Neural progenitor cell (in vitro differentiated cells): ENCODE measurements at regions not wholly inside any gene's neighbourhood (a gene's known extent, or its start where the extent isn't known, plus 50 kb on each side); places are given as distances from the start of the nearest gene placed in this dataset.

ENCODE experiments used
- DNase-seq: peaks from one replicate; pipeline ENCODE4 v3.0.0-alpha.2; 2016; ENCODE audit warnings: low spot score
- H2AFZ ChIP-seq: fragments of 200-600 bp; sonication (generic); replicated peaks from 2 replicates; pipeline ENCODE4 v1.6.1; 2016; ENCODE audit warnings: antibody characterized with exemption
- H3F3A ChIP-seq: fragments of 200-600 bp; sonication (generic); 2 replicates; pipeline ENCODE4 v1.6.1; 2016; ENCODE audit warnings: antibody characterized with exemption, low read depth
- H3K27ac ChIP-seq: fragments of 200-600 bp; sonication (generic); 2 replicates; pipeline ENCODE4 v1.5.1; 2016; ENCODE audit warnings: mild to moderate bottlenecking
- H3K27me3 ChIP-seq: fragments of 200-600 bp; sonication (generic); 2 replicates; pipeline ENCODE4 v1.6.1; 2016; ENCODE audit warnings: mild to moderate bottlenecking, moderate library complexity
- H3K36me3 ChIP-seq: fragments of 200-600 bp; sonication (generic); 2 replicates; pipeline ENCODE4 v1.5.1; 2016
- H3K4me1 ChIP-seq: fragments of 200-600 bp; sonication (generic); 2 replicates; pipeline ENCODE4 v1.6.1; 2016; ENCODE audit warnings: mixed run types
- H3K4me2 ChIP-seq: fragments of 200-600 bp; sonication (generic); 2 replicates; pipeline ENCODE4 v1.6.1; 2016
- H3K4me3 ChIP-seq: fragments of 200-600 bp; sonication (generic); 2 replicates; pipeline ENCODE4 v1.5.1; 2016
- H3K79me2 ChIP-seq: fragments of 200-600 bp; sonication (generic); 2 replicates; pipeline ENCODE4 v1.6.1; 2016; ENCODE audit warnings: low read depth
- H3K9ac ChIP-seq: fragments of 200-600 bp; sonication (generic); 2 replicates; pipeline ENCODE4 v1.6.1; 2016
- H3K9me3 ChIP-seq: fragments of 200-600 bp; sonication (generic); 2 replicates; pipeline ENCODE4 v1.5.1; 2016; ENCODE audit warnings: low read depth
- H4K20me1 ChIP-seq: fragments of 200-600 bp; sonication (generic); 2 replicates; pipeline ENCODE4 v1.6.1; 2016; ENCODE audit warnings: low read depth
- H3K27ac Mint-ChIP-seq: 3 replicates; pipeline ENCODE4 v1.8.0; 2021; ENCODE audit warnings: mixed read lengths
- H3K27me3 Mint-ChIP-seq: 2 replicates; pipeline ENCODE4 v1.8.0; 2022; ENCODE audit warnings: low read depth, mild to moderate bottlenecking, inconsistent platforms, moderate library complexity, mixed read lengths; ENCODE audit not compliant: insufficient read depth
- H3K36me3 Mint-ChIP-seq: 3 replicates; pipeline ENCODE4 v1.8.0; 2021; ENCODE audit warnings: mixed read lengths
- H3K4me1 Mint-ChIP-seq: 3 replicates; pipeline ENCODE4 v1.8.0; 2021; ENCODE audit warnings: mixed read lengths
- H3K4me3 Mint-ChIP-seq: 3 replicates; pipeline ENCODE4 v1.8.0; 2021; ENCODE audit warnings: mild to moderate bottlenecking, moderate library complexity, mixed read lengths
- H3K9me3 Mint-ChIP-seq: 3 replicates; pipeline ENCODE4 v1.8.0; 2020; ENCODE audit warnings: mixed read lengths
- EZH2 ChIP-seq: fragments of 200-600 bp; sonication (generic); IDR thresholded peaks from 2 replicates; pipeline ENCODE4 v1.6.1; 2017; ENCODE audit warnings: antibody characterized with exemption, mild to moderate bottlenecking, moderate library complexity
- EZH2phosphoT487 ChIP-seq: fragments of 200-600 bp; sonication (generic); IDR thresholded peaks from 2 replicates; pipeline ENCODE4 v1.6.1; 2017; ENCODE audit warnings: antibody characterized with exemption
- TF ChIP-seq, protein P1 (sequence below): fragments of 200-600 bp; sonication (generic); IDR thresholded peaks from 2 replicates; pipeline ENCODE4 v1.5.1; 2017; ENCODE audit warnings: antibody characterized with exemption, mild to moderate bottlenecking

DNA sequence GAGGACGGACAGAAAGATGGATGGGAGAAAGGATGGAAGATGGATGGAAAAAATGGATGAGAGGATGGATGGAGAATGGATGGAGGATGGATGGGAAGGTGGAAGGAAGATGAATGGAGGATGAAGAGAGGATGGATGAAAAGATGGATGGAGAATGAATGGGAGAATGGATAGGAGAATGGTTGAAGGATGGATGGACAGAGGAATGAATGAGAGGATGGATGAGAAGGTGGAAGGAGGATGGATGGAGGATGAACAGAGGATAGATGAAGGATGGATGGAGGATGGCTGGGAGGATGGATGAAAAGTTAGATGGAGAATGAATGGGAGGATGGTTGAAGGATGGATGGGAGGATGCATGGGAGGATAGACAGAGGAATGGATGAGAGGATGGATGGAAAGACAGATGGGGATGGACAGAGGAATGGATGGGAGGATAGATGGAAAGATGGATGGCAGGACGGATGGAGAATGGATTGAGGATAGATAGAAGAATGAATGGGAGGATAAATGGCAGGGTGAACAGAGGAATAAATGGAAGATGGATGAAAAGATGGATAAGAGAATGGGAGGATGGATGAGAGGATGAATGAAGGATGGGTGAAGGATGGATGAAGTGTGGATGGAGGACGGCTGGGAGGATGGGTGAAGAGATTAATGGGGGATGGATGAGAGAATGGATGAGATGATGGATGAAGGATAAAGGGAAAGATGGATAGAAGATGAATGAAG lies 217.7 kb upstream of the IER5L start:
- Histone ChIP-seq H3K4me3 (no peak overlapping the region), H3F3A (peaks cover 4% of the 10 kb centered on the region), H3K4me1 (peaks cover 12% of the 10 kb centered on the region), H3K27ac (no peak overlapping the region), H3K9ac (no peak overlapping the region), H3K27me3 (peaks cover 5% of the 10 kb centered on the region), H3K4me2 (no peak overlapping the region), H3K9me3 (no peaks in the 10 kb centered on the region), H2AFZ (no peak overlapping the region), H3K36me3 (no peaks in the 10 kb centered on the region), H3K79me2 (no peaks in the 10 kb centered on the region), H4K20me1 (no peaks in the 10 kb centered on the region)
- Mint-ChIP-seq H3K27me3 (peaks cover 9% of the 10 kb centered on the region), H3K36me3 (no peaks in the 10 kb centered on the region), H3K4me1 (peaks cover 40% of the 10 kb centered on the region), H3K9me3 (no peaks in the 10 kb centered on the region), H3K4me3 (no peak overlapping the region), H3K27ac (no peak overlapping the region)
- no peak for DNase-seq
- TF ChIP-seq, protein P1, sequence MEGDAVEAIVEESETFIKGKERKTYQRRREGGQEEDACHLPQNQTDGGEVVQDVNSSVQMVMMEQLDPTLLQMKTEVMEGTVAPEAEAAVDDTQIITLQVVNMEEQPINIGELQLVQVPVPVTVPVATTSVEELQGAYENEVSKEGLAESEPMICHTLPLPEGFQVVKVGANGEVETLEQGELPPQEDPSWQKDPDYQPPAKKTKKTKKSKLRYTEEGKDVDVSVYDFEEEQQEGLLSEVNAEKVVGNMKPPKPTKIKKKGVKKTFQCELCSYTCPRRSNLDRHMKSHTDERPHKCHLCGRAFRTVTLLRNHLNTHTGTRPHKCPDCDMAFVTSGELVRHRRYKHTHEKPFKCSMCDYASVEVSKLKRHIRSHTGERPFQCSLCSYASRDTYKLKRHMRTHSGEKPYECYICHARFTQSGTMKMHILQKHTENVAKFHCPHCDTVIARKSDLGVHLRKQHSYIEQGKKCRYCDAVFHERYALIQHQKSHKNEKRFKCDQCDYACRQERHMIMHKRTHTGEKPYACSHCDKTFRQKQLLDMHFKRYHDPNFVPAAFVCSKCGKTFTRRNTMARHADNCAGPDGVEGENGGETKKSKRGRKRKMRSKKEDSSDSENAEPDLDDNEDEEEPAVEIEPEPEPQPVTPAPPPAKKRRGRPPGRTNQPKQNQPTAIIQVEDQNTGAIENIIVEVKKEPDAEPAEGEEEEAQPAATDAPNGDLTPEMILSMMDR, result no peak
- TF ChIP-seq EZH2 (no peak), EZH2phosphoT487 (no peak)

DNA sequence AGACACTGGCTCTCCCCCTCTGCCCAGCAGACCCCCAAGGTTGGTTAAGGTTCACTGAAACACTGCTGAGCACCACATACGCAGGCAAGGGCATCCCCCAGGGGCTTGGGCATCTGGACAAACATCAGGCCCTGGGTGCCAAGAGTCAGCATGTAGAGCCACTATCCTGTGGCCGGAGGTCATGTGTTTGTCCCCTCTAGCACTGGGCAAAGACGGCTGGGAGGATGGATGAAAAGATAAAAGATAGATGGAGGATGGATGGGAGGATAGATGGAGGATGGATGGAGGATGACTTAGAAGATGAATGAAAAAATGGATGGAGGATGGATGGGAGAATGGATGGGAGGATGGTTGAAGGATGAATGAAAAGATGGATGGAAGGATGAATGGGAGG lies 216.8 kb upstream of the IER5L start:
- Histone ChIP-seq H3K4me1 (peaks cover 12% of the 10 kb centered on the region), H3F3A (no peaks in the 10 kb centered on the region), H4K20me1 (no peaks in the 10 kb centered on the region), H3K9me3 (no peaks in the 10 kb centered on the region), H3K79me2 (no peaks in the 10 kb centered on the region), H3K4me2 (no peak overlapping the region), H3K4me3 (no peak overlapping the region), H3K27ac (no peak overlapping the region), H2AFZ (no peak overlapping the region), H3K9ac (no peak overlapping the region), H3K36me3 (no peaks in the 10 kb centered on the region), H3K27me3 (peaks cover 5% of the 10 kb centered on the region)
- Mint-ChIP-seq H3K36me3 (no peaks in the 10 kb centered on the region), H3K4me3 (no peak overlapping the region), H3K9me3 (no peaks in the 10 kb centered on the region), H3K27me3 (peaks cover 9% of the 10 kb centered on the region), H3K4me1 (peaks cover 38% of the 10 kb centered on the region), H3K27ac (no peak overlapping the region)
- TF ChIP-seq, protein P1, result no peak
- TF ChIP-seq EZH2, result no peak
- no peak for TF ChIP-seq EZH2phosphoT487
- DNase-seq, result no peak

DNA sequence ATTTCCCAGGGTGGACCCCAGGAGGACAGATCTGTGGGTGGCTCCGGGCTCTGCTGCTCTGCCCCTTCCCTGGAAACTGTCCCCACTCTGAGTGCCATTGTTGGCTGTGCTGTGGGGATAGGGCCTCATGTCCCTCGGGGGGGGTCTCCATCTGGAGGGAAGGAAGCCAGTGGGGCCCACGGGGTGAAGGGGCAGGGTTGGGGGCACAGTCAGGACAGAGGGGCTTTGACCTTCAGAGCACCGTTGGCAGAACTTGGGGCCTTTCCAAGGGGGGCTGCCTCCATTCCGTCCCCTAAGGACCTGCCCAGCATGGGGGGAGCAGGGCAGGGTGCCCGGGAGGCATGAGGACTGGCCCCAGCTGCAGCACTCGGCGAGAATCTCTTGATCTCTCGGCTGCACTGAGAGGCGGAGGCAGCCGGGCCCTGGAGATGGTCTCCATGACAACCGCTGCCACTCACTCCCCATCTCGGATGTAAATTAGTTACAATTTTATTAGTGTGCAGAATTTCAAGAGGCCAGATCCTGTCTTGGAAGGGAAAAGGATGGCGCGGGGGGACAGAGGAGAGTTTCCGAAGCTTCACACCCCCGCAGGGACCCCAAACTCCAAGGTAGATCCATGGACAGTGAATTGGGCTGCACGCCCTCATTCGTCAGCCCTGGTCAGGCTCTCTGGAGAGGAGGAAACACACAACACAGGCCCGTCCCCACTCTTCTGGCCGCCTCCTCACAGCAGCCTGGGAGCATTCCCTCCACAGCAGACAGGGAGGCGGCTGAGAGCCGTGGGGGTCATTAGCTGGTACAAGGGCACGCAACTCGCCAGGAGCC lies 216.2 kb upstream of the IER5L start:
- Histone ChIP-seq H3K4me3 (no peak overlapping the region), H3K9ac (no peak overlapping the region), H3F3A (no peaks in the 10 kb centered on the region), H3K4me2 (no peak overlapping the region), H3K36me3 (no peaks in the 10 kb centered on the region), H3K27ac (no peak overlapping the region), H2AFZ (no peak overlapping the region), H3K27me3 (peaks cover 5% of the 10 kb centered on the region), H3K79me2 (no peaks in the 10 kb centered on the region), H3K4me1 (peaks cover 12% of the 10 kb centered on the region), H4K20me1 (no peaks in the 10 kb centered on the region), H3K9me3 (no peaks in the 10 kb centered on the region)
- no peak overlapping the region for H3K4me3 Mint-ChIP-seq
- H3K36me3 Mint-ChIP-seq, result no peaks in the 10 kb centered on the region
- H3K27me3 Mint-ChIP-seq, result peaks cover 8% of the 10 kb centered on the region
- DNase-seq, result no peak
- H3K4me1 Mint-ChIP-seq, result peaks cover 32% of the 10 kb centered on the region
- H3K9me3 Mint-ChIP-seq, result no peaks in the 10 kb centered on the region
- H3K27ac Mint-ChIP-seq, result no peak overlapping the region
- TF ChIP-seq, protein P1, result no peak
- no peak for TF ChIP-seq EZH2
- TF ChIP-seq EZH2phosphoT487, result no peak
